CD14-positive monocyte (primary cell): ENCODE measurements at regions not wholly inside any gene's neighbourhood (a gene's known extent, or its start where the extent isn't known, plus 50 kb on each side); places are given as distances from the start of the nearest gene placed in this dataset.

Experiments
- DNase-seq, 3 donors: peaks; one replicate each; pipeline ENCODE4 v3.0.0-alpha.2; 2011 to 2022
- H2AFZ ChIP-seq: 2 replicates; pipeline ENCODE4 v1.6.0; 2012; ENCODE audit warnings: mild to moderate bottlenecking, low read depth, low read length, inconsistent platforms; ENCODE audit not compliant: insufficient read depth, poor library complexity, severe bottlenecking
- H3K27ac ChIP-seq, 2 donors: 1 replicate in 1 of 2; 2 replicates in 1 of 2; pipeline ENCODE4 v1.5.1; 2012 to 2013; ENCODE audit warnings: low read length in 2 of 2, control low read depth in 1 of 2, inconsistent platforms in 1 of 2, low read depth in 1 of 2, mild to moderate bottlenecking in 1 of 2
- H3K27me3 ChIP-seq, 2 donors: one replicate each; pipeline versions ENCODE4 v1.6.0 to v1.6.1; 2011 to 2013; ENCODE audit warnings: low read length in 2 of 2; ENCODE audit not compliant: control insufficient read depth in 2 of 2, insufficient read depth in 2 of 2
- H3K36me3 ChIP-seq, 2 donors: replicated peaks in 1 of 2; 1 replicate in 1 of 2; 2 replicates in 1 of 2; pipeline versions ENCODE4 v1.5.1 to v1.6.1; 2012 to 2013; ENCODE audit warnings: low read length in 2 of 2, control low read depth in 1 of 2, inconsistent platforms in 1 of 2, mild to moderate bottlenecking in 1 of 2; ENCODE audit not compliant: insufficient read depth in 2 of 2, control insufficient read depth in 1 of 2
- H3K4me1 ChIP-seq, 2 donors: 1 replicate in 1 of 2; 2 replicates in 1 of 2; pipeline versions ENCODE4 v1.5.1 to v1.6.1; 2012 to 2013; ENCODE audit warnings: low read length in 2 of 2, control low read depth in 1 of 2, inconsistent platforms in 1 of 2, mild to moderate bottlenecking in 1 of 2, moderate library complexity in 1 of 2; ENCODE audit not compliant: insufficient read depth in 2 of 2, control insufficient read depth in 1 of 2
- H3K4me2 ChIP-seq: replicated peaks from 2 replicates; pipeline ENCODE3; 2012; ENCODE audit warnings: low read length, moderate library complexity, mild to moderate bottlenecking; ENCODE audit not compliant: poor library complexity, severe bottlenecking; ENCODE audit errors: extremely low read depth
- H3K4me3 ChIP-seq, 3 experiments: fragments of 200-600 bp in 1 of 3; sonication (generic) in 1 of 3; replicated peaks in 1 of 3; 1 replicate in 2 of 3; 2 replicates in 1 of 3; pipeline ENCODE4 v1.5.1; 2011 to 2013; ENCODE audit warnings: low read length in 3 of 3, mild to moderate bottlenecking in 3 of 3, control low read depth in 2 of 3, low read depth in 2 of 3, inconsistent platforms in 1 of 3, moderate library complexity in 1 of 3
- H3K79me2 ChIP-seq: 2 replicates; pipeline ENCODE4 v1.6.0; 2012; ENCODE audit warnings: mild to moderate bottlenecking, control low read depth, inconsistent platforms, low read length, moderate library complexity; ENCODE audit not compliant: insufficient read depth
- H3K9ac ChIP-seq: 2 replicates; pipeline ENCODE4 v1.6.0; 2017; ENCODE audit warnings: low read length, mild to moderate bottlenecking; ENCODE audit not compliant: insufficient read depth, poor library complexity, severe bottlenecking
- H3K9me3 ChIP-seq, 2 donors: replicated peaks in 1 of 2; 1 replicate in 1 of 2; 2 replicates in 1 of 2; pipeline versions ENCODE4 v1.5.1 to v1.6.1; 2012 to 2013; ENCODE audit warnings: low read length in 2 of 2, control low read depth in 1 of 2; ENCODE audit not compliant: control insufficient read depth in 1 of 2, insufficient read depth in 1 of 2
- H4K20me1 ChIP-seq: 2 replicates; pipeline ENCODE4 v1.6.0; 2012; ENCODE audit warnings: mild to moderate bottlenecking, low read length, control low read depth, moderate library complexity; ENCODE audit not compliant: insufficient read depth
- H3K27ac Mint-ChIP-seq, 7 donors: one replicate each; pipeline ENCODE4 v1.8.0; 2020; ENCODE audit warnings: mild to moderate bottlenecking in 7 of 7, mixed read lengths in 7 of 7, moderate library complexity in 6 of 7, inconsistent platforms in 2 of 7
- H3K27me3 Mint-ChIP-seq, 3 donors: one replicate each; pipeline ENCODE4 v1.8.0; 2021 to 2022; ENCODE audit warnings: low read depth in 3 of 3, mild to moderate bottlenecking in 3 of 3, mixed read lengths in 3 of 3, moderate library complexity in 3 of 3, inconsistent platforms in 1 of 3
- H3K36me3 Mint-ChIP-seq, 2 donors: one replicate each; pipeline ENCODE4 v1.8.0; 2020; ENCODE audit warnings: mixed read lengths in 2 of 2, inconsistent platforms in 1 of 2, mild to moderate bottlenecking in 1 of 2
- H3K4me1 Mint-ChIP-seq: one replicate; pipeline ENCODE4 v1.8.0; 2020; ENCODE audit warnings: mild to moderate bottlenecking, mixed read lengths
- H3K4me3 Mint-ChIP-seq, 2 donors: one replicate each; pipeline ENCODE4 v1.8.0; 2020; ENCODE audit warnings: mild to moderate bottlenecking in 2 of 2, mixed read lengths in 2 of 2, moderate library complexity in 1 of 2
- H3K9me3 Mint-ChIP-seq, 7 donors: one replicate each; pipeline ENCODE4 v1.8.0; 2020 to 2022; ENCODE audit warnings: mixed read lengths in 7 of 7, mild to moderate bottlenecking in 6 of 7, moderate library complexity in 6 of 7, inconsistent platforms in 2 of 7
- WGBS: methylation state at CpG from one replicate; pipeline ENCODE4 v1.1.5; 2013; ENCODE audit warnings: missing lambda C conversion rate; ENCODE audit not compliant: insufficient coverage; 5-methylcytosine and 5-hydroxymethylcytosine counted together
- intact Hi-C, 2 donors: fragments of 100-400 bp; cut with micrococcal nuclease; formaldehyde crosslinking; loops; one replicate each; pipeline versions ENCODE4 v1.15.0 to v1.15.1; 2023
- TF ChIP-seq, protein P1 (sequence below): fragments of 200-600 bp; IDR thresholded peaks from one replicate; pipeline ENCODE4 v1.8.0; 2022; ENCODE audit warnings: antibody characterized with exemption, mild to moderate bottlenecking

- Mint-ChIP-seq H3K27ac (no peak overlapping the region), H3K9me3 (peaks cover 9 to 21% (median 15%) of the 10 kb centered on the region in 7 donors), H3K4me1 (no peaks in the 10 kb centered on the region), H3K4me3 (no peak overlapping the region), H3K27me3 (peaks cover 3 to 7% (median 6%) of the 10 kb centered on the region in 3 donors), H3K36me3 (no peaks in the 10 kb centered on the region)
- no peaks in the 10 kb centered on the region for H3K36me3 ChIP-seq
- H4K20me1 ChIP-seq, result no peaks in the 10 kb centered on the region
- no peak overlapping the region for H3K27ac ChIP-seq
- H3K4me3 ChIP-seq, result no peak overlapping the region
- H3K4me1 ChIP-seq, result no peaks in the 10 kb centered on the region
- TF ChIP-seq, protein P1, sequence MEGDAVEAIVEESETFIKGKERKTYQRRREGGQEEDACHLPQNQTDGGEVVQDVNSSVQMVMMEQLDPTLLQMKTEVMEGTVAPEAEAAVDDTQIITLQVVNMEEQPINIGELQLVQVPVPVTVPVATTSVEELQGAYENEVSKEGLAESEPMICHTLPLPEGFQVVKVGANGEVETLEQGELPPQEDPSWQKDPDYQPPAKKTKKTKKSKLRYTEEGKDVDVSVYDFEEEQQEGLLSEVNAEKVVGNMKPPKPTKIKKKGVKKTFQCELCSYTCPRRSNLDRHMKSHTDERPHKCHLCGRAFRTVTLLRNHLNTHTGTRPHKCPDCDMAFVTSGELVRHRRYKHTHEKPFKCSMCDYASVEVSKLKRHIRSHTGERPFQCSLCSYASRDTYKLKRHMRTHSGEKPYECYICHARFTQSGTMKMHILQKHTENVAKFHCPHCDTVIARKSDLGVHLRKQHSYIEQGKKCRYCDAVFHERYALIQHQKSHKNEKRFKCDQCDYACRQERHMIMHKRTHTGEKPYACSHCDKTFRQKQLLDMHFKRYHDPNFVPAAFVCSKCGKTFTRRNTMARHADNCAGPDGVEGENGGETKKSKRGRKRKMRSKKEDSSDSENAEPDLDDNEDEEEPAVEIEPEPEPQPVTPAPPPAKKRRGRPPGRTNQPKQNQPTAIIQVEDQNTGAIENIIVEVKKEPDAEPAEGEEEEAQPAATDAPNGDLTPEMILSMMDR, result no peak
- H2AFZ ChIP-seq, result no peak overlapping the region
- H3K27me3 ChIP-seq, result peaks cover 0 to 2% of the 10 kb centered on the region in 2 donors
- peaks cover 7 to 14% of the 10 kb centered on the region in 2 donors for H3K9me3 ChIP-seq
- H3K9ac ChIP-seq, result no peak overlapping the region
- H3K79me2 ChIP-seq, result no peaks in the 10 kb centered on the region
- no peak overlapping the region for H3K4me2 ChIP-seq
- intact Hi-C loops, result no loop called here
- DNase-seq, result no peak
- 66% methylated on average over 5 of the region's 6 CpGs for WGBS
Measured at GRCh38 chr22:48931452-48931851, 896.2 kb downstream of the BRD1 start.

- Histone ChIP-seq H3K27me3 (peaks cover 0 to 2% of the 10 kb centered on the region in 2 donors), H3K4me3 (no peak overlapping the region), H3K4me2 (no peak overlapping the region), H2AFZ (no peak overlapping the region), H3K4me1 (no peaks in the 10 kb centered on the region), H3K79me2 (no peaks in the 10 kb centered on the region), H3K9ac (no peak overlapping the region), H3K27ac (no peak overlapping the region), H4K20me1 (no peaks in the 10 kb centered on the region), H3K36me3 (no peaks in the 10 kb centered on the region), H3K9me3 (peaks cover 2 to 4% of the 10 kb centered on the region in 2 donors)
- no peaks in the 10 kb centered on the region for H3K36me3 Mint-ChIP-seq
- H3K9me3 Mint-ChIP-seq, result peaks cover 1 to 9% (median 3%) of the 10 kb centered on the region in 7 donors
- H3K4me3 Mint-ChIP-seq, result no peak overlapping the region
- intact Hi-C loops, result no loop called here
- no peak for DNase-seq
- no peaks in the 10 kb centered on the region for H3K4me1 Mint-ChIP-seq
- H3K27ac Mint-ChIP-seq, result no peak overlapping the region
- H3K27me3 Mint-ChIP-seq, result peaks cover 3 to 8% (median 6%) of the 10 kb centered on the region in 3 donors
- WGBS, result 69% methylated on average over 9 of the region's 10 CpGs
- TF ChIP-seq, protein P1, result no peak
Measured at GRCh38 chr22:48929276-48929790, 898.3 kb downstream of the BRD1 start.
